Lung (tissue), 11 donors: ENCODE measurements at regions not wholly inside any gene's neighbourhood (a gene's known extent, or its start where the extent isn't known, plus 50 kb on each side); places are given as distances from the start of the nearest gene placed in this dataset.
A peak's percentile ranks its signal among the peaks of the same experiment; 100 is the strongest.

Experiments used
- ATAC-seq: fragments of 200-7000 bp; cut with Tn5 transposase; one replicate; pipeline ENCODE4 v1.9.1; 2020; ENCODE audit warnings: moderate number of reproducible peaks; ENCODE audit not compliant: insufficient read depth, low FRiP score
- DNase-seq, 3 donors: peaks; one replicate each; pipeline ENCODE4 v3.0.0-alpha.2; 2013 to 2017
- H3K27ac ChIP-seq, 2 donors: one replicate each; pipeline ENCODE4 v1.5.1; 2013; ENCODE audit warnings: mild to moderate bottlenecking in 2 of 2, moderate library complexity in 2 of 2, control low read depth in 1 of 2, inconsistent platforms in 1 of 2, low read depth in 1 of 2, low read length in 1 of 2
- H3K27me3 ChIP-seq, 3 donors: one replicate each; pipeline ENCODE4 v1.5.1; 2013; ENCODE audit warnings: low read length in 2 of 3; ENCODE audit not compliant: control insufficient read depth in 3 of 3, insufficient read depth in 3 of 3
- H3K36me3 ChIP-seq, 4 donors: one replicate each; pipeline ENCODE4 v1.5.1; 2013; ENCODE audit warnings: low read length in 4 of 4, mild to moderate bottlenecking in 1 of 4, moderate library complexity in 1 of 4; ENCODE audit not compliant: control insufficient read depth in 4 of 4, insufficient read depth in 4 of 4
- H3K4me1 ChIP-seq, 5 donors: one replicate each; pipeline ENCODE4 v1.5.1; 2013; ENCODE audit warnings: low read length in 5 of 5, mild to moderate bottlenecking in 2 of 5, moderate library complexity in 1 of 5; ENCODE audit not compliant: control insufficient read depth in 5 of 5, insufficient read depth in 5 of 5
- H3K4me3 ChIP-seq: one replicate; pipeline ENCODE4 v1.5.1; 2013; ENCODE audit warnings: mild to moderate bottlenecking, control low read depth, moderate library complexity
- H3K9ac ChIP-seq, 2 donors: one replicate each; pipeline ENCODE4 v1.5.1; 2013; ENCODE audit warnings: low read length in 2 of 2, control low read depth in 1 of 2; ENCODE audit not compliant: insufficient read depth in 1 of 2
- H3K9me3 ChIP-seq, 4 donors: one replicate each; pipeline ENCODE4 v1.5.1; 2013; ENCODE audit warnings: low read length in 3 of 4, mild to moderate bottlenecking in 1 of 4, moderate library complexity in 1 of 4; ENCODE audit not compliant: control insufficient read depth in 4 of 4, insufficient read depth in 3 of 4
- CTCF ChIP-seq: IDR thresholded peaks from 2 replicates; pipeline ENCODE4 v1.5.1; 2012; ENCODE audit warnings: mild to moderate bottlenecking; ENCODE audit errors: control extremely low read depth, extremely low read depth
- WGBS, 2 donors: extraction: QIAGEN DNeasy Blood & Tissue Kit; methylation state at CpG; one replicate each; pipeline ENCODE4 v1.1.7; 2013; 5-methylcytosine and 5-hydroxymethylcytosine counted together
- donor health status: control.
- donor health status: control.
- donor health status: Bipolar disorder and iron deficiency.
- donor health status: healthy.
- donor health status: DM: yes; HTN: yes; CAD: no.

GRCh38 chr11:69935941-69936505, 116.8 kb upstream of the FGF3 start:
- no peak for DNase-seq
- Histone ChIP-seq H3K27me3 (no peaks in the 10 kb centered on the region), H3K9me3 (peaks cover 0 to 2% (median 0%) of the 10 kb centered on the region in 4 donors), H3K36me3 (no peaks in the 10 kb centered on the region), H3K4me3 (no peak overlapping the region), H3K4me1 (peaks cover 0 to 17% (median 13%) of the 10 kb centered on the region in 5 donors), H3K27ac (no peak overlapping the region), H3K9ac (no peak overlapping the region)
- no peak for TF ChIP-seq CTCF
- ATAC-seq = no peak

DNA sequence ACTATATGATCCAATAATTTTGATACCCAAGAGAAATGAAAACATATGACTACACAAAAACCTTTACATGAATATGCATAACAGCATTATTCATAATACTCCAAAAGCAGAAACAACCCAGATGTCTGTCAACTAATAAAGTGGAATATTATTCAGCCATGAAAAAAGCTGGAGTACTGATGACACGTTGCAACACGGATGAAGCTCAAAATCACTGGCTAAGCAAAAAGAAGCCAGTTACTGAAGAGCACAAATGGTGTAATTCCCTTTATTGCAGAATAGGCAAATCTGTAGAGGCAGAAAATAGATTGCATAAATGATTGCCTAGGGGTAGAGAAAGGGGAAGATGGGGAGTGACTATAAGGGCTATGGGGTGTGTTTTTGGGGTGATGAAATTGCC, 117.6 kb upstream of the FGF3 start:
- no peak overlapping the region for H3K27ac ChIP-seq
- WGBS, 2 donors = 82 to 86% methylated on average over 2 of the region's 2 CpGs

GRCh38 chr11:69938206-69938605, 119.0 kb upstream of the FGF3 start:
- TF ChIP-seq CTCF = no peak
- peaks cover 0 to 17% (median 13%) of the 10 kb centered on the region in 5 donors for H3K4me1 ChIP-seq
- ATAC-seq (no peak), DNase-seq (no peak)
- H3K9ac ChIP-seq = no peak overlapping the region
- H3K27me3 ChIP-seq = no peaks in the 10 kb centered on the region
- WGBS, 2 donors = 94 to 97% methylated on average over 13 of the region's 13 CpGs
- H3K9me3 ChIP-seq = no peaks in the 10 kb centered on the region
- no peak overlapping the region for H3K27ac ChIP-seq
- no peaks in the 10 kb centered on the region for H3K36me3 ChIP-seq
- no peak overlapping the region for H3K4me3 ChIP-seq

More for the DNA sequence above, 117.6 kb upstream of the FGF3 start:
- TF ChIP-seq CTCF = no peak
- ATAC-seq = no peak
- no peak for DNase-seq
- no peaks in the 10 kb centered on the region for H3K36me3 ChIP-seq
- no peaks in the 10 kb centered on the region for H3K9me3 ChIP-seq
- H3K4me1 ChIP-seq = peaks cover 0 to 17% (median 13%) of the 10 kb centered on the region in 5 donors
- no peak overlapping the region for H3K4me3 ChIP-seq
- no peak overlapping the region for H3K9ac ChIP-seq
- no peaks in the 10 kb centered on the region for H3K27me3 ChIP-seq

GRCh38 chr11:69939551-69940245, 120.5 kb upstream of the FGF3 start:
- Histone ChIP-seq H3K4me3 (no peak overlapping the region), H3K36me3 (no peaks in the 10 kb centered on the region), H3K9ac (peak overlapping the region; percentile 71 to 73), H3K4me1 (peaks cover 0 to 17% (median 13%) of the 10 kb centered on the region in 5 donors), H3K27me3 (no peaks in the 10 kb centered on the region), H3K9me3 (no peaks in the 10 kb centered on the region), H3K27ac (peak overlapping the region; percentile 34 to 89)
- 35 to 53% methylated on average over 27 to 28 of the region's 28 CpGs for WGBS, 2 donors
- DNase-seq (peak; percentile 93 to 98 (median 98)), ATAC-seq (peak; percentile 81)
- TF ChIP-seq CTCF = no peak
